ENCODE measurements at regions not wholly inside any gene's neighbourhood (a gene's known extent, or its start where the extent isn't known, plus 50 kb on each side); places are given as distances from the start of the nearest gene placed in this dataset.

DNA sequence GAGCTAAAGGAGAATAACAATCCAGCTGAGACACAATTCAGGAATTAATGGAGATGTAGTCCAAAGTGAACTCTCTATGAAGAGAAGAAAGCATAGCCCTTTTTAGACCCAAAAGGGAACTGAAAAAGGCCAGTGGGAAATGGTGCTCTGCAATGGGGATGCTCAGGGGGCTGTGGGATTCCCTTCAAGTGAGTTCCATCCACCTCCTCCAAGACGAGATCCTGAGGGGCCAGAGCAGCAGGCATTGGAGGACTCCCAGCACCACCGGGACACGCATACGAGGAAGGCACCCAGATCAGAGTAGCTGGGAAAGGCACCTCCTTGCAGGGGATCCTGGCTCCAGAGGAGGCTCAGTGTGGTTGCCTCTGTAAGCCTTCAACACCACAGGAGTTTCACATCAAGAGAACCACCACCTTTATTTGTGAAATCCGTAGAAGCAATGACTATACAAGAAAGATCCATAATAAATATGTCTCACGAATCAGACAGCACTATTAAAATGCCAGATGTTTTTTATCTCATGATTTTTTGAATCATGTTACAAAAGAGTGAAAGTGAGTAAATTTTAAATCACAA is 288.2 kb downstream of the MED10 start:
- TF ChIP-seq CTCF (IDR thresholded peaks at IDR 0.05; ENCODE audit: low read length) (no peak), EZH2 (optimal IDR thresholded peaks at IDR 0.05; ENCODE audit: low read depth, low read length) (no peak), EZH2phosphoT487 (IDR thresholded peaks at IDR 0.05; ENCODE audit: low read length) (no peak)

All from MM.1S (cell line).